ENCODE measurements at regions not wholly inside any gene's neighbourhood (a gene's known extent, or its start where the extent isn't known, plus 50 kb on each side); places are given as distances from the start of the nearest gene placed in this dataset.

- TF ChIP-seq CTCF (IDR thresholded peaks at IDR 0.05; ENCODE audit: low read depth, low read length, poor library complexity, severe bottlenecking) (no peak), EZH2phosphoT487 (IDR thresholded peaks at IDR 0.05; ENCODE audit: borderline replicate concordance, low read length) (no peak)
These were observed 821.6 kb downstream of the ANKRD7 start for GRCh38 chr7:119046068-119046467.

Measured in DOHH2 (cell line).